GM12878 (cell line): ENCODE measurements at regions not wholly inside any gene's neighbourhood (a gene's known extent, or its start where the extent isn't known, plus 50 kb on each side); places are given as distances from the start of the nearest gene placed in this dataset.

Experiments used
- CTCF ChIP-seq, 3 experiments: IDR thresholded peaks in 2 of 3; conservative IDR thresholded peaks in 1 of 3; 2 replicates each; pipeline ENCODE4 v1.5.1; 2011; ENCODE audit warnings: low read depth in 3 of 3, low read length in 3 of 3, mild to moderate bottlenecking in 3 of 3, control low read depth in 2 of 3, moderate library complexity in 2 of 3, inconsistent platforms in 1 of 3, mixed read lengths in 1 of 3; ENCODE audit not compliant: control insufficient read depth in 2 of 3, insufficient read depth in 1 of 3; ENCODE audit errors: extremely low read depth in 1 of 3
- EZH2 ChIP-seq: IDR thresholded peaks from 2 replicates; pipeline ENCODE4 v1.6.1; 2012; ENCODE audit warnings: low read depth, mild to moderate bottlenecking, control low read depth, inconsistent platforms, low read length, borderline replicate concordance; ENCODE audit not compliant: control insufficient read depth
- FOXM1 ChIP-seq: IDR thresholded peaks from 2 replicates; pipeline ENCODE4 v1.6.1; 2012; ENCODE audit warnings: low read depth, mild to moderate bottlenecking, inconsistent platforms, low read length, moderate library complexity
- KDM1A ChIP-seq: fragments of 200-600 bp; sonication (generic); IDR thresholded peaks from 2 replicates; pipeline ENCODE4 v1.6.1; 2016; ENCODE audit warnings: borderline replicate concordance
- MLLT1 ChIP-seq: fragments of 450-650 bp; IDR thresholded peaks from 2 replicates; pipeline ENCODE4 v1.6.1; 2016; ENCODE audit warnings: mild to moderate bottlenecking
- MTA3 ChIP-seq: IDR thresholded peaks from 2 replicates; pipeline ENCODE4 v1.6.1; 2012; ENCODE audit warnings: low read length, inconsistent platforms, borderline replicate concordance
- MXI1 ChIP-seq: fragments of 150-350 bp; IDR thresholded peaks from 2 replicates; pipeline ENCODE4 v1.6.1; 2011; ENCODE audit warnings: low read depth, mild to moderate bottlenecking, inconsistent platforms, low read length, improper control_type of control experiment
- POLR2A ChIP-seq: IDR thresholded peaks from 2 replicates; pipeline ENCODE4 v1.6.1; 2011; ENCODE audit warnings: low read depth, mild to moderate bottlenecking, low read length
- SIN3A ChIP-seq: IDR thresholded peaks from 2 replicates; pipeline ENCODE4 v1.6.1; 2012; ENCODE audit warnings: low read depth, low read length, improper control_type of control experiment
- TCF7 ChIP-seq: IDR thresholded peaks from 2 replicates; pipeline ENCODE4 v1.6.1; 2014; ENCODE audit warnings: antibody characterized with exemption, borderline replicate concordance
- ZNF274 ChIP-seq: IDR thresholded peaks from one replicate; pipeline ENCODE4 v1.8.0; 2011; ENCODE audit not compliant: insufficient read length, insufficient read depth

- TF ChIP-seq MXI1 (no peak), ZNF274 (no peak), CTCF (IDR thresholded peaks at IDR 0.05 in 2 of 3, conservative IDR thresholded peaks at IDR 0.05 in 1 of 3; ENCODE audit: control insufficient read depth in 2 of 3, extremely low read depth in 1 of 3, insufficient read depth in 1 of 3, low read depth in 3 of 3, low read length in 3 of 3) (no peak), TCF7 (no peak), FOXM1 (no peak), MLLT1 (no peak), MTA3 (no peak), SIN3A (no peak), POLR2A (no peak), EZH2 (no peak), KDM1A (no peak)
Measured at GRCh38 chr14:34035934-34036250, 85.0 kb upstream of the EGLN3 start.
